ENCODE measurements at regions not wholly inside any gene's neighbourhood (a gene's known extent, or its start where the extent isn't known, plus 50 kb on each side); places are given as distances from the start of the nearest gene placed in this dataset.

- peak; percentile 43 for DNase-seq (ENCODE audit: low read depth)
- TF ChIP-seq CTCF (IDR thresholded peaks at IDR 0.05; ENCODE audit: insufficient read depth, low read depth, low read length, missing control alignments) = no peak
- H3K4me3 ChIP-seq (ENCODE audit: low read length) = no peak overlapping the region
These were observed 96.4 kb downstream of the TMEM170B start for GRCh38 chr6:11633741-11634509.

- no peak for TF ChIP-seq CTCF (IDR thresholded peaks at IDR 0.05; ENCODE audit: insufficient read depth, low read depth, low read length, missing control alignments)
- DNase-seq (ENCODE audit: low read depth) = no peak
- no peak overlapping the region for H3K4me3 ChIP-seq (ENCODE audit: low read length)
These were observed 97.4 kb downstream of the TMEM170B start for GRCh38 chr6:11634948-11635347.

- H3K4me3 ChIP-seq (ENCODE audit: low read length) = no peak overlapping the region
- TF ChIP-seq CTCF (IDR thresholded peaks at IDR 0.05; ENCODE audit: insufficient read depth, low read depth, low read length, missing control alignments) = no peak
- DNase-seq (ENCODE audit: low read depth) = no peak
These were observed 98.6 kb downstream of the TMEM170B start for GRCh38 chr6:11636121-11636520.

GRCh38 chr6:11637266-11637665, 99.7 kb downstream of the TMEM170B start:
- H3K4me3 ChIP-seq (ENCODE audit: low read length) = no peak overlapping the region
- no peak for TF ChIP-seq CTCF (IDR thresholded peaks at IDR 0.05; ENCODE audit: insufficient read depth, low read depth, low read length, missing control alignments)
- DNase-seq (ENCODE audit: low read depth) = no peak

GRCh38 chr6:11639376-11640235, 102.1 kb downstream of the TMEM170B start:
- TF ChIP-seq CTCF (IDR thresholded peaks at IDR 0.05; ENCODE audit: insufficient read depth, low read depth, low read length, missing control alignments) = no peak
- no peak for DNase-seq (ENCODE audit: low read depth)
- H3K4me3 ChIP-seq (ENCODE audit: low read length) = no peak overlapping the region

- no peak for TF ChIP-seq CTCF (IDR thresholded peaks at IDR 0.05; ENCODE audit: insufficient read depth, low read depth, low read length, missing control alignments)
- no peak for DNase-seq (ENCODE audit: low read depth)
- H3K4me3 ChIP-seq (ENCODE audit: low read length) = no peak overlapping the region
These were observed 102.9 kb downstream of the TMEM170B start for GRCh38 chr6:11640486-11640885.
